Hypothalamus (tissue), 51 donors: ENCODE measurements at regions not wholly inside any gene's neighbourhood (a gene's known extent, or its start where the extent isn't known, plus 50 kb on each side); places are given as distances from the start of the nearest gene placed in this dataset.
A peak's percentile ranks its signal among the peaks of the same experiment; 100 is the strongest.

Source experiments
- DNase-seq, 51 donors: peaks; one replicate each; lab custom pipeline; 2025; lab: John Stamatoyannopoulos, UW

DNA sequence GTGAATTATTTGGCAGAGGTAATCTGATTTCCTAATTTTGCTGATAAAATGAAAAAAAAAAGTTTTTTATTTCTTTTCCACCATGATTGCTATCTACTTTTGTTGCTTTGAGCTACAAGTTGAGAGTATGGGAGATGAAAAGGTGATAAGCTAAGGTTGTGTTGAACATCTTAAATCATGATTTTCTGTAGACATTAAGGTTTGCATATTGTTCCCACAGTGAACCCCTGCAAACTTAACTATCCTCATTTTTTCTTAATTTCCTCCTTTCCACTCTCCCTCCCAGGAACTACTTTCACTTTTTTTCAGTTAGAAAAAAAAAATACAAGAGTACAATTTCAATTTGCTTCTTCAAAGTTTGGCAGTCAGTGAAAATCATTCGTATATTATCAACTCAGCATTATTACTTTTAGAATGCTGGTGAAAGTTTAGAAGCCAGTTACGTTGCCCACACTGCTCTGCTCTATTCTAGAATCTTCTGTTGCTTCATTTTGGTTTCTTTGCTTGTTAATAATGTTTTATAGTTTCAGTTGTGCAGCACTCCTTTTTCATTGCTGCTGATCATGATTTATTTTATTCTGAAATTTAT lies 673.8 kb upstream of the CITED2 start:
- no peak for DNase-seq

DNA sequence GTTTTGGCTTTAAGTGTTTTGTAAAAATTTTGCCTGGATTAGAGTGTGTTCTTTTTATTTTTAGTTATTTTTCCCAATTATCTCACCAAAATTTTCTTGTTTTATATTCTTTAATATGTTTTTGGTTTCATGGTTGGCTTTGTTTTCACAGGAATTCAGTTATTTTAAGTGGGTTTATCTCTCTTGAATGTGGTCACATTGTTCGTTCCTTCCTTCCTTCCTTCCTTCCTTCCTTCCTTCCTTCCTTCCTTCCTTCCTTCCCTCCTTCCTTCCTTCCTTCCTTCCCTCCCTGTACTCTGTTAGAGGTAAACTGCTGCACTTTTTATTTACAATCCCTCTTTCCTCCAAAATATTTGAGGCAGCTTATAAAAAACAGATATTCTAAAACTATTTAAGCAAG lies 672.9 kb upstream of the CITED2 start:
- DNase-seq: no peak

DNA sequence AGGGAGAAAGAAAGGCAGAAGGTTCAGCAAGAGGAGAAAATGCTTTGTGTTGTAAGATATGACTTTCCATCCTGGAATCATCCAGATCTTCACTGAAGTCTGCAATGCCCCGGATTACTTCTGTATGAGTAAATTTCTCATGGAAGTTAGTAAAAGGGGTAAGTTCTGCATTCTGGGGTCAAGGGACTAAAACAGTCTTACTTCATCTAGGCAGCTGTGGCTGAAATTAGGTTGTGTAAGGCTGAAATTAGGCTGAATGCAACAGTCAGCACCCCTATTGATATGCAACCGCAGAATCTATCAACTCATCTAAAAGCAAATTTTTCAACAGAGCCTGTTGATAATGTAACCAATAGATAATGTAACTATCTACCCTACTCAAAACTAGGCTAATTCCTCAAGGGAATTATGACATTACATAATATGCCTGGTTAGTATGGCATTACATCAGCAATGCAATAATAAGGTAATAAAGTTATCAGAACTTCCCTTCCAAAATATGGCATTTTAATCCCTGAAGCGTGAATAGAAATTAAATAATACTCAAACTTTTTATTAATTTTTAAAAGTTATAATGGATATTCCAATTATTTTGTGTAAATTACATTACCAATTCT lies 671.7 kb upstream of the CITED2 start:
- no peak for DNase-seq

DNA sequence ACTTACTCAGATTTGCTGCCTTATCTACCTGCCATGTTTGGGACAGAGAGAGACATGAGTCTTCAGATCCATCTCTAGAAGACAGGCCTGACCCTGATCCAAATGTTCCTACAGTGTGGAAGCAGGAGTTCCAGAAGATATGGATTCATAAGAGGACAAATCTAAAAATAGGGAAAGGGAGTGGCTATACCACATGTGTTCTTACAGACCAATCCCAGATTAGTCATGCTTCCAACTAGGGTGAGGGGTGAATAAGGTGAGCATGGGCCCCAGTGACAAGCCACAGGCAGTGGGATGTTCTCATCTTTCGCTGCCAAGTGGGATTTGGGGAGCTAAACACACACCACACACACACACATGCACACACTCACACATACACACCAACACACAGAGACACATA lies 670.7 kb upstream of the CITED2 start:
- DNase-seq: no peak

DNA sequence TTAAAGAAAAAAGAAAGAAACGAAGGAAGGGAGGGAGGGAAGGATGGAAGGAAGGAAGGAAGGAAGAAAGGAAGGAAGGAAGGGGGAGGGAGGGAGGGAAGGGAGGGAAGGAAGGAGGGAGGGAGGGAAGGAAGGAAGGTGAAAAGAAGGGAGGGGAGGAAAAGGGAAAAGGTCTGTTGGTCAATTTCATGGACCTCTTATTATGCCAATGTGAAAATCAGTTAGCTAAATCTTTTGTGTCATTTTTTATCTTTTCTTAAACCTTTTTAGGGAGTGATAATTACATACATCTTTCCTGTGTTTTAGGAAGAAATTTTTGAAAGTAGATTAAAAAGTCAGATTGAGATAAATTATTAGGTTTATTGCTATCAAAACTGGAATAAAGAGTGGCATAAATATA lies 670.2 kb upstream of the CITED2 start:
- no peak for DNase-seq

DNA sequence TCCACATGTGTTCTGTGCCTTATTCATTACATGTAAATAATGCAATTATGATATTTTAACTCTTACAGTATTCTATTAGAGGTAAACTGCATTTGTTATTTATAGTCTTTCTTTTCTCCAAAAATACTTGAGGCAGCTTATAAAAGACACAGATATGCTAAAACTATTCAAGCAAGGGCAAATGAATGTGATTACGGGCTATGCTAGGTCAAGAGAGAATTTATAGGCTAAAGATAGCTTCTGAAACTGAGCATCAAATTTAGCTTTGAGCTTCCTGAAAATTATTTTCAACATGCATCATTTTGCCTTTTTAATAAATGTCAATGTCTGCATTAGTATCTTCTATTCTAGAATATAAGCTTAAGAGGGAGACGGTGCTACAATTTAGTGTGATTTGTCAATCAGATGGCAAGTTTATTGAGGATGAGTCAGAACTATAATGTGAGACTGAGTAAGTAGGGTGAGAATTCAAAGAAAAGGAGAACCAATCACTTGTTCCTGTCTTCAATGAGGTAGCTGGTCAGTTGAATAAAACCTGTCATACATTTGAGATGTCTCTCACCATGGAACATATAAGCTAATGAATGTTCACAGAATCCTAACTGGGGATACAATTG lies 669.4 kb upstream of the CITED2 start:
- DNase-seq: no peak

DNA sequence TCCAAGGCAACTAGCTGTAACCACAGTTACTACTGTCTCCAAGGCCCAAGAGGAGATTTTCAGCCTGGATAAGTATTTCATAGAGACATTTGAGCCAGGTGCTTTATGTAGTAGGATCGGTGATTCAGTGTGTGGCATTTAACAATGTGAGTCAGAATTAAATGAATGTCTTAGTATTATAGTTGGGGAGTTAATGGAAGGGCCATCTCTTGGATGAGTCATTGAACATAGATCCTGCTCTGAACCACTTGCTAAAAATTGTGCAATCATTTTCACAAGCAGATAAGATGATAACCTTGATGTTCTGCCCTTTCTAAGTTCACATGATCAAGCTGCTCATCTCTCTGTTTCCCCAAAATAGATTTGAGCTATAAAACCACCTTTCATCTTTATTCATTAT lies 668.9 kb upstream of the CITED2 start:
- no peak for DNase-seq

DNA sequence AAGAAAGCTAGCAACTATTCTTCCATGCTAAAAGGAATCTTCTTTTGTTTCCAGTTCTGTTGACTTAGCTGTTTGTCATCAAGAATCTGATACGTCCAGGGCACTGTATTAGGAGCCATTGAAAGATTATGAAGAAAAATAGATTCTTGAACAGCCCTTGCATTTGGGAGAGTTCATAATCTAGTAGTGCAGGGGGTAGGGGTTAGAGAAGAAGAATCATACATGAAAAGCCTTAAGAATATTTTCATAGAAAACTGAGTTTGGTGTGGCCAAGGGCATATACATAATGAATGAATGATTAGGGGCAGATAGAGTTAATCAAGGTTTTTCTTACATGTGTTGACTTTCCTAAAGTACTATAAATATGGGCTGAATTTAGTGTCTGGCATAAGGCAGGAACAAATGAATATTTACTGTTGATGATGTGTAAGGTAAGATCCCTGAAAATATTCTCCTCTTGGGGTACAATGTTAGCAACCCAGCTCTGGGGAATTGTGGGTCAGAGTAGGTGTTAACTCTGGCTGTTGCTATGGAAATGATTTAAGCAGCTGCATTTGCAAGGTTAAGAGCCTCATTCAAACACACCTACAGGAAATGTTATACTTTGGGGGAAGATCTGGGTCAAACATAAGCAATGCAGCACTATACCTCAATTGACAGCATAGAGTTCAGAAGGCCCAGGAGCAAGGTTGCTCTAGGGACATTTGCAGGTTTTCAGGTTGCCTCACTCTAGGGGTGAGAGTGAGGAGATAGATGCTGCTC lies 667.3 kb upstream of the CITED2 start:
- no peak for DNase-seq

DNA sequence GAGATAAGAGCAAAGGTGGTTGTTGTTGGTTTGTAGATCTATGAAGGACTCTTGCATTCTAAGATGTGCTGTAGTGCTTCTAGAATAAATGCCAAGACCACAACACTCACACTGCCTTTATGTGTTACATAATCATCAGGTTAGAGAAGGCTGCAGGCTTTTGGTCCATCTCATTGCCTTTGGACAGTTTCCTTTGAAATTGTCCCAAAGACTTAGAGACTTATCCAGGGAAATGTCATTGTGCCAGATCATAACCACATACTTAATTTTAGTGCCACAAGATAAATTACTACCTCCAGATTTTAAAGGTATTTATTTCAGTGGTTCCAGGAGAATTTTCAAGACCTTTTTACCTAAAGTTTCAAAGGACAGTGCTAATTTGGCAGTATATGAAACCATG lies 666.6 kb upstream of the CITED2 start:
- DNase-seq: no peak

DNA sequence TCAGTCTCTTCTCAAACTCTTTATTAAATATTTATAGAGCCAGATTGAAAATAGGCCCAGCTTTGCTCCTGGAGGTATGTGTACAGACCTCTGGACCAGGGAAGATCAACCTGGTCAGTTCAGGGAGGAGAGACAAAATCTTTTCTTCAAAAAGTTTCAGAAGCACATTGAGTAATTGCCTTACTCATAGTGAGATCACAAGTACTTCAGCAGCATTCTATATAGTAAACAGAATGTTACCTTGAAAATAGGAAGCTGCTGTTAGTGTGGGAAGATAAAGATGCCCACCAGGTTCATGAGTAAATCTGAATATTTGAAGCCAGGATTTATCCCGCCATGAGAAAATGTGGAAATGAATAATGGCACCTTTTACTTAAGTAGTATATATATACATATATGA lies 665.9 kb upstream of the CITED2 start:
- no peak for DNase-seq

DNA sequence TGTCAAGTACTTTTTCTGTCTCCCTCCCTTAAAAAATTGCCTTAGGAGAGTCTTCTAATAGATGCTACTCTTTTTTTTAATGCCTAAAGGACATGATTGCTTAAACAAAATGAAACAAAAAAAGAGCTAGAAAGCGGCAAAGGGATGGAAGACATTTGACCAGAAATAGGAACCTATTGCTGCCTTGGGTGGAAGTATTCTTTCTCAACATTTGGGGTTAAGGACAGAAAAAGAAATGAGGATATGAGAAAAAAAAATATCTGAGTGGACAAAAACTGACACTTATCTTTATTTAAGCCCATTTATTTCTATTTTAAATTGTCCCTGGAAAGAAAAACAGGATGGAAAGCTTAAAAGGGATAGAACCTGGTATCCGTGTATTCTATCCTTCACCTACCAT lies 664.9 kb upstream of the CITED2 start:
- no peak for DNase-seq

DNA sequence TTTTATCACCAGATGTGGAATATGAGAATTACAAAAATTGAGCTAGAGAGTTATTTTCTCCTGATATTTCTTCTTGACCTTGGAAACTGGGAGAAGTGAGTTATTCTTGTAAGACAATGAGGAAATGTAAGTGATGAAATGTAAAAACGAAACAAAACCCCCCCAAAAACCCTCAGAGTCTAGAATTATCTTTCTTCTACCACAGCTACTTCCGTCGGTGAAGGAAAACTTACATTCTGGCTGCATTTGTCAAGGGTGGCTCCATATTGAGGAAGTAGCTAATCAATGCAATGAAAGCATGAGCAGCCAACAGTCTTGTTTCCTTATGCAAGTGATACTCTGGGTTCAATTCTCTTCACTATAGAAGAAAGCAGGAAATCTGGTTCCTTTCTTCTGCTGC lies 661.7 kb upstream of the CITED2 start:
- DNase-seq: peak in 1 of 51 donors; percentile 17

DNA sequence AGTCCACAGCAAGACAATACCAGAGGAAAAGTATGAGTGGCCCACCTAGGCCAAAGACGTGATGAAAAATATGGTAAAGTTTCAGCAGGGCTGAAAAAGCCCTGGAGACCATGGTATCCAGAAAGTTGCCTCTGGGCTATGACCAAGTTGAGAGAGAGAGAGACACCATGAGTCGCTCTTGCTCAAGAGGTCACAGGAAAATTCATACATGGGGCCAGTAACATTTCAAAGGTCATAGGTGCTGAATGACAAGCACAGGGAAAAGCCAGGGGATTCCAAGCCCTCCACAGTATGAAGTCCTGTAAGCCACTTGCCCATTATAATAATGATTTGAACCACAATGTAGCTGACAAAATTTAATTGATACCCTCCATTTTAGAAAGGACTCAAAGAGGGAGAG lies 657.7 kb upstream of the CITED2 start:
- no peak for DNase-seq

DNA sequence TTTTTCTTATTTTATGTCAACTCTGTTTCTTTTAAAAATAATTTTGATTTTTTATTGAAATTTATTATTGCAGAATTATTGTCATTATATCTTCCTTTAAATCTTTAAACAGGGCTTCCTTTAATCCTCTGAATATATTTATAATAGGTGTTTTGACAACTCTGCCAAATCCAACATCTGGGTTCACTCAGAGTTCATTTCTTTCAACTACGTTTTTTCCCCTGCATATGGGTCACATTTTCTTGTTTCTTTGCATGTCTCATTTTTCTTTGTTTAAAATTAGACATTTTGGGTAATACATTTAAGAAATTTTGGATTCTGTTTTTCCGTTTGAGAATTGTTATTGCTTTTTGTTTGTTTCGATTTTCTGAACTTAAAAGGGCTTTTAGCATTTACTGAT lies 655.1 kb upstream of the CITED2 start:
- DNase-seq: no peak

DNA sequence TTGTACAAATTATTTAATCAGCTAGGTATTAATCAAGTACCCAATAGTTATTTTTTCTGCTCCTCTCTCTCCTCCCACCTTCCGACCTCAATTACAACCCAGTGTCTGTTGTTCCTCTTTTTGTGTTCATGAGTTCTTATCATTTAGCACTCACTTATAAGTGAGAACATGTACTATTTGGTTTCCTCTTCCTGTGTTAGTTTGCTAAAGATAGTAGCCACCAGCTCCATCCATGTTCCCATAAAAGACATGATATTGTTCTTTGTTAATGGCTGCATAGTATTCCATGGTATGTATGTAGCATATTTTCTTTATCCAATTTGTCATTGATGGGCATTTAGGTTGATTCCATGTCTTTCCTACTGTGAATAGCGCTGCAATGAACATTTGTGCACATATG lies 652.8 kb upstream of the CITED2 start:
- no peak for DNase-seq

DNA sequence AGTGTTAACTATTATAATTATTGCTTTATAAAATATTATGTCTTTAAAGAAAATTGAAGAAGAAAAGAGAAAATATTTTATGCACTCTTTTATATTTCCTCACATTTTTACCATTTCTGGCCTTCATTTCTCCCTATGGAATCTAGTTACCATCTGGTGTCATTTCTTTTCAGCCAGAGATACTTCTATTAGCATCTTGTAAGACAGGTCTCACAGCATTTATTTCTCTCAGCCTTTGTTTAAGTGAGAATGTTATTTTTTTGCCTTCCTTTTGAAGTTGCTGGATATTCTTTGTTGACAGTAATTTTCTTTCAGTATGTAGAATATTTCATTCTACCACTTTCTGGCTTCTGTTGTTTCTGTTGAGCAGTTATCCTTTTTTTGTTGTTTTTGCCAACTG lies 652.1 kb upstream of the CITED2 start:
- no peak for DNase-seq

DNA sequence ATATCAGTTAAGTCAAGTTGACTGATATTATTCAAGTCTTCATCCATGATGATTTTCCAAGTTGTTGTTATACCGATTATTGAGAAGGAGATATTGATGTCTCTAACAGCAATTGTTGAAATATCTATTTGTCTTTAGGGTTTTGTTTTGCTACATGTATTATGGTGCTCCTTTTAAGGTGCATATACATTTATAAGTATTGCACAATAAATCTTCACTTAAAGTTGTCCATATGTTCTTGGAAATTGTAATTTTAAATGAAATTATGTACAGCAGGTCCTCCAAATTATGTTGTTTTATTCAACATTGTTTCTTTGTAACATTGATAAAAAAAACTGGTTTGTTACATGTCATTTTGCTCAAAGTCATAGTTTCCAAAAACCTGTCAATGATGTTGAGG lies 650.7 kb upstream of the CITED2 start:
- no peak for DNase-seq

DNA sequence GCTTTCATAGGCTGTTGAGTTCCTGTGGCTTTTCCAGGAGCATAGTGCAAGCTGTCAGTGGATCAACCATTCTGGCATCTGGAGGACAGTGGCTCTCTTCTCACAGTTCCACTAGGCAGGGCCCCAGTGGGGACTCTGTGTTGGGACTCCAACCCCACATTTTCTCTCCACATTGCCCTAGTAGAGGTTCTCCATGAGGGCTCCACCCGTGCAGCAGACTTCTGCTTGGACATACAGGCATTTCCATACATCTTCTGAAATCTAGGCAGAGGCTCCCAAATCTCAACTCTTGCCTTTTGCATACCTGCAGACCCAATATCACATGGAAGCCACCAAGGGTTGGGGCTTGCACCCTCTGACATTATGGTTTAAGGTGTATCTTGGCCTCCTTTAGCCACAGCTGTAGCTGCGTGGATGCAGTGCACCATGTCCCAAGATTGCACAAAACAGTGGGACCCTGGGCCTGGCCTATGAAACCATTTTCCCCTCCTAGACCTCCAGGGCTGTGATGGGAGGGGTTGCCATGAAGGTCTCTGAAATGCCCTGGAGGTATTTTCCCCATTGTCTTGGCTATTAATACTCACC lies 645.9 kb upstream of the CITED2 start:
- DNase-seq: no peak

DNA sequence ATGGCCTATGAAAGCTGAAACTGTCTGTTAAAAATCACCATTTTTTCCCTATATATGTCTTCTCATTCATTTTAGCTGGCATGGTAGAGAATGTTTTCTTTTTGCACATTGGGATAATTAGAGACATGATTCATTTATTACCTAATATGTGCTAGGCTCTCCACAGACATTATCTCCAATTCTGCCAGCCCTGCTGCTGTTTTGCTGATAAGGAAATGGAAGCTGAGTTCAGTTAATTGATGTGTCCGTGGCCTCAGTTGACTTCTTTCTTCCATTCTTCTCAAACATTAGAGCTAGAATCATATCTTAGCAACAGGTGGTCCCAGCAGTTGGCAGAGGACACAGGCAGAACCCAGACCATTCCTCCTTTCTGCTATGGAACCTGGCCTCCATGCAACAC lies 644.1 kb upstream of the CITED2 start:
- no peak for DNase-seq

DNA sequence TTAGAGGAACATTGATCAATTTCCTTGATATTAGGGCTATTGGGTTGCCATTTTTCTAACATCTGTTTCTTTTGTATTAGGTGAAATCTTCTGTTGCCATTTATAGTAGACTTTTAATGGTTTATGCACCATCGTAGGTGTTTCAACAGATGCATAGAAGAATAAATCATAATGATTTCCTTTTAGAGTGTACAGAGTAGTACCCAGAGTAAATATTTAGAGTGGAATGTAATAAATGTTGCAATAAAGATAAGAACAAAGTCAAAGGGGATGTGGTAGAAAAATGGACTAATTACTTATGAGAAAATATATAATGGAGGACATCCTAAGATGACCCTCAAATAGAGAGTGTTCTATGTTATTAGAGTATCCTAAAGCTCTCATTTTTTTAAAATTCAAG lies 643.0 kb upstream of the CITED2 start:
- no peak for DNase-seq

DNA sequence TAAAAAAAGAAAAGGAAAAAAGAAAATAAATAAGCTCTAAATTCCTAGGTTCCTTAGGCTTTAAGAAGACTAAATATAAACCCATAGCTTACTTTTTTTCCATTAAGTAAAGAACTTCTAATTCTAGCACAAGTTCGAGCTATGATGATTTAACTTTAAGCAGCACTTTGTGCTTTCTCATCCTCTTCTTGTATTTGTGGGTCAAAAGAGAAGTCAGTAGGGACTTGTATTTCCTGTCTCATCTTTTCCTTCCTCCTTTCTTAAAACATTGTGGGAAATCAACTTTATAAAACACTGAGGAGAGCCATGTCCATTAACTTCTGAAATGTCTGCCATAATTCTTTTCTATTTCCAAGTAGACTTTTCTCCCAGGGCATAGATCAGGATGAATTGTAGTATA lies 637.7 kb upstream of the CITED2 start:
- no peak for DNase-seq

DNA sequence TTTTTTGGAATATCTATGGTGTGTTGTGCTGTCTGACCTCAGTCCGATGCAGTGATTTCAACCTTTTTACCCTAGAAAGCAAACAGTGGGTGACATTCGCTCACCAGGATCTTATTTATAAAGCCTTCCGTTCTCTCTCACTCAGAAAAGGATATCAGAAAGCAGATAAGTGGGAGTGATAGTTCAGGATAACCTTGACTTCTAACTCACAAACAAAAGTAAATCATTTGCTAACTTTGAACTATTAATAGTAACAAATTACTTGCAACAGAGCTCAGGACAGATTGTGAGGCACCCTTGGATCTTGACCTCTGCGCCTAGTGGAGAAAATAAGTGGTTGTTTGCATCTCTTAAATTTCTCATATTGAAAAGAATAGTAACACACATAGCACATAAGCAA lies 637.1 kb upstream of the CITED2 start:
- DNase-seq: no peak
